Posterior vena cava (tissue), 2 donors: ENCODE measurements at regions not wholly inside any gene's neighbourhood (a gene's known extent, or its start where the extent isn't known, plus 50 kb on each side); places are given as distances from the start of the nearest gene placed in this dataset.

Source experiments
- DNase-seq: peaks from one replicate; pipeline ENCODE4 v3.0.0-alpha.2; 2020; ENCODE audit warnings: low spot score
- intact Hi-C, 2 donors: fragments of 100-400 bp; cut with DNase I; formaldehyde crosslinking; loops; one replicate each; pipeline versions ENCODE4 v1.14.1 to v1.14.2; 2022 to 2023
- donor health status: DM: yes; HTN: yes; CAD: no.
- donor health status: DM: yes; HTN: yes; CAD: no.

GRCh38 chr20:48282591-48283228 lies 497.4 kb upstream of the SULF2 start:
- intact Hi-C loops, result no loop called here
- DNase-seq, result no peak

- DNase-seq, result no peak
- intact Hi-C loops, result no loop called here
Measured at GRCh38 chr20:48281501-48281900, 496.2 kb upstream of the SULF2 start.

GRCh38 chr20:48278961-48279481 lies 493.7 kb upstream of the SULF2 start:
- no peak for DNase-seq
- intact Hi-C loops, result no loop called here

DNA sequence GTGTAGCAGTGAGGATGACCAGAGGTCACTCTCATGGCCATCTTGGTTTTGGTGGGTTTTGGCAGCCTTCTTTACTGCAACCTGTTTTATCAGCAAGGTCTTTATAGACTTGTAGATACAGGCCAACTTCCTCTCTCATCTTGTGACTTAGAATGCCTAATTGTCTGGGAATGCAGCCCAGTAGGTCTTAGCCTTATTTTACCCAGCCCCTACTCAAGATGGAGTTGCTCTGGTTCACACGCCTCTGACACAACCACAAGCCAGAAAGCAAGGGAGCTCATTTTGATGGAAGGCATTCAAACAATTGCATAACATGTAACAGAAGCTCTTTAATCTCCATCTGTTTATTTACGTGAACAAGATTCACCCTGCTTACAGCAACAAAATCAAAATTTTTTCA lies 492.0 kb upstream of the SULF2 start:
- DNase-seq, result no peak
- intact Hi-C loops, result no loop called here

DNA sequence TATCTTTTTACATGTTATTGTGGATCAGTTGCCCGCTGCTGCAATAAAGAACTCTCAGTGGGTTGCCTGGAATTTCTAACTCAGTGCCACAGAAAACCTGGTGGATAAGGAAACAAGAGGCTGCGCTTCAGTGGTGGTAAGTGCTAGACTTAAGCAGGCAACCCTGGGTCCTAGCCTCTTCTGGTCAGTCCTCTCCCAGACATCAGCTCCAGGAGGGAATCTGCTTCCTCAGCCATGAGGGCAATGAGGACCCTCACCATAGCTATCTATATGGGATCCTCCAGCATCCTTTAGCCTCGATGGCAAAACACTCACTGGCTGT lies 490.7 kb upstream of the SULF2 start:
- intact Hi-C loops, result no loop called here

DNA sequence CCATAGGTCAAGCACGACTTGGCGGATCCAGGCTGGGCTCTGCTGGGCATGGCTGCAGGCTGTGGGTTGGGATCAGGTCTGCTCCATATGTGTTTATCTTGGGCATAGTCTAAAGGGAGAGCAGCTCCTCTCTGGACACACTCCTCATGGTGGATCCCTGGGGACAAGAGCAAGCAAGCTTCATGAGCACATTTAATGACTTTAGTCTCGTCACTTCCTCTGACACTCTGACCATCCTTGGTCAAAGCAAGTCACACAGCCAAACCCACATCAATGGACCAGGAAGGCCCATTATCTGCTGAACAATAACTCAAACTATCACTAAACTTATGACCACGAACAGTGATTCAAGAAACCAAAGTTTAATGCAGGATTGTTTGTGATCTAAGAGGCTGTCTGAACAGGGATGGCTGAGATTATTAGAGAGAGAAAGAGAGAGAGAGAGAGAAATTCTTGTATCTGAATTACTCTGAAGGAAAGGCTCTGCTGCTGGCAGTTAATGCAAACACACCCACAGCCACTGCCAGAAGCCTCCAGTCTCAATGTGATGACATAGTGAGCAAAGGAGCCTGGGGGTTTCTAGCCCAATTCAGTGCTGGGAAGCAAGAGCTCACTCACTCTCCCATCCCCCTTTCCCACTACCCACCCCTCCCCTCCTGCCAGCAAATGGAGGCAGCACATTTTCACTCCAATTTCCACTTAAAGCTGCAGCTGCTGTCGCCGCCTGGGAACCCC lies 490.2 kb upstream of the SULF2 start:
- no peak for DNase-seq
- intact Hi-C loops, result no loop called here

More for the DNA sequence above, 490.7 kb upstream of the SULF2 start:
- DNase-seq, result no peak

- no peak for DNase-seq
- intact Hi-C loops, result no loop called here
Measured at GRCh38 chr20:48273843-48274242, 488.6 kb upstream of the SULF2 start.

- intact Hi-C loops, result no loop called here
- no peak for DNase-seq
Measured at GRCh38 chr20:48270885-48271284, 485.6 kb upstream of the SULF2 start.

GRCh38 chr20:48267860-48268633 lies 482.8 kb upstream of the SULF2 start:
- DNase-seq, result no peak
- intact Hi-C loops, result no loop called here

- intact Hi-C loops, result no loop called here
Measured at GRCh38 chr20:48266571-48266970, 481.3 kb upstream of the SULF2 start.

DNA sequence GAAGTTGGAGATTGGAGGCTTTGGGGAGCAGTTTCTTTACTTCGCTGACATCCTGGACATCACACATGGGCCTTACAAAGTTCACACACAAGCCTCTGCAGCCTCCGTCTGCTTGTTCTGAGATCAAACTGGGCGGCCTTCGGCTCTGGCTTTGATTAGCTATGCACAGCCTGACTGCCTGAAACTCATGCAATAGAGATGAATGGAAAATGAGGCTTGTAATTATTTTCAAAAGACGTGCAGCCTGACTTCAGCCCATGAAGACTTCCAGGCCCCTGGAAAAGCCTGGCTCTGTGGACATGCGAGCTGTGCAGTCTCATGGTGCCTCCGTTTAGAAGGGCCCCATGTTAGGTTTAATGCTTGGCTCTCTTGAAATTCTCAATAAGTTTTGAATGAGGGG lies 480.5 kb upstream of the SULF2 start:
- intact Hi-C loops, result no loop called here

More at GRCh38 chr20:48266571-48266970, 481.3 kb upstream of the SULF2 start:
- DNase-seq, result no peak

GRCh38 chr20:48262955-48263354 lies 477.7 kb upstream of the SULF2 start:
- no peak for DNase-seq
- intact Hi-C loops, result no loop called here

More for the DNA sequence above, 480.5 kb upstream of the SULF2 start:
- DNase-seq, result no peak

- intact Hi-C loops, result no loop called here
- DNase-seq, result no peak
Measured at GRCh38 chr20:48262466-48262865, 477.2 kb upstream of the SULF2 start.

DNA sequence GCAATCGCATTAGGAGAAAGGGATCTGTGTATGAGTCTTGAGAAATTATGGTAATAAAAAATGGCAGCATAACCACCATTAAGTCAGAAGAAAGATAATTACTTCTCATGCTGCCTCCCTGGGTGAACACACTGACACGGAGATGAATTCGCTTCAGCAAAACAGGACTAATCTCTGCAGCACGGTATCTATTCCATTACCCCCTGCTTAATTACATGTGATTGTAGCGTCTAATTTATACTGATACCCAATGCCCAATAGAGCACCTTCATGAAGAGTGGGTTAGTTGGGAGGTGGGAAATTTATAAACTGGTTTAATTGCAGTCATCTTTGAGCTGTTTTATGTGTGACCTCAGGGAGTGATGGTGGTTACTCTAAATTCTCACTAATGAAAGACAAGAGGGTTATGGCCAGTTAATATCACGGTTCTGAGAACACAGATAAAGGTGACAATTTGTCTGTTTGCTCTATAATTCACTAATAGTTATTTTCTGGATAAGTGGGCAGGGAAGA lies 476.2 kb upstream of the SULF2 start:
- intact Hi-C loops, result no loop called here
- no peak for DNase-seq

GRCh38 chr20:48260129-48260756 lies 475.0 kb upstream of the SULF2 start:
- intact Hi-C loops, result no loop called here
- no peak for DNase-seq

GRCh38 chr20:48259456-48259855 lies 474.2 kb upstream of the SULF2 start:
- no peak for DNase-seq
- intact Hi-C loops, result no loop called here

DNA sequence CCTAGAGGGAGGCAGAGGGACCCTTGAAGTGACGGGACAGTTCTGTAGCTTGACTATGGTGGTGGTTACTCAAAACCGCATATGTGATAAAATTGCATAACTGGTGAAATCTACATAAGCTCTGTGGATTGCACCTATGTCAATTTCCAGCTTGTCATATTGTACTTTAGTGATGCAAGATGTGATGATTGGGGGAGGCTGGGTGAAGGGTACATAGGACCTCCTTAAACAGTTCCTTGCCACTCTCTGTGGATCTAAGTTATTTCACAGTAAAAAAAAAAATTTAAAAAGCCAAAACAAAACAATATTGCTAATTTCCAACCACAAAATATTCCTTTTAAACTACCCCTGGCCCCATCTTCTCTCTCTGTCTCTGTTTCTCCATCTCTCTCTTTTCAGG lies 472.6 kb upstream of the SULF2 start:
- intact Hi-C loops, result no loop called here
- no peak for DNase-seq

- no peak for DNase-seq
- intact Hi-C loops, result no loop called here
Measured at GRCh38 chr20:48247961-48248360, 462.7 kb upstream of the SULF2 start.

DNA sequence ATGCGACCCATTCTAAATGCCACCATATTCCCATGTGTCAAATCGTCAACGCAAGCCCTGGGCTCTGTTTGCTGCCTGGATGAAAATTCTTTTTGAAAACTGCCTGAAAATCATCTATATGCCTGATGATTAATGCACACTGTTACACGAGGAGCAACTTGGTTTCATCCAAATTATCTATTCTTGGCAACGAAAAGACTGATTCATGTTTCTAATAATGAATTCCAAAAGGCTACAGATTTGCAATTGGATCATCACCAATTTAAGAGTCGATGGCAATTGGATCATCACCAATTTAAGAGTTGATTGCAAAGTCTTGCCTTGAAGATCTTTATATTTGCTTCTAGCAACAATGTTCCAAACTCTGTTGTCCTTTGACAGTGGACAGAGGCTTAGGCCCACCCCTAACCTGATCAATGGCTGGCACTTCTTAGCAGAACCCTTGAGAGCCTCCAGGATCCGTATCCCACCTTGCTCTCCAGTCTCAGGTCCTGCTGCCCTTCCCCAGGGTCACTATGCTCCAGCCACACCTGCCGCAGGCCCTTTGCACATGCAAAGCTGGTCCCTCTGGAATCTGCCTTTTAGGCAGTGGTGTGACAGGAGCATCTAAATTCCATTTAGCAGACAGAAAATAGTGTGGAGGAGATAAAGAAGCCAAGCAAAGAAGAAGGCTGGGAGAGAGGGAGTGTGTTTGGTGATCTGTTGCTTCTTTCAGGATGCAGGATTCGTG lies 460.9 kb upstream of the SULF2 start:
- intact Hi-C loops, result no loop called here
- DNase-seq, result no peak
